Gastroesophageal sphincter (tissue), 3 donors: ENCODE measurements at regions not wholly inside any gene's neighbourhood (a gene's known extent, or its start where the extent isn't known, plus 50 kb on each side); places are given as distances from the start of the nearest gene placed in this dataset.

Source experiments
- POLR2A ChIP-seq, 2 donors: fragments of 450-650 bp; IDR thresholded peaks; one replicate each; pipeline ENCODE4 v1.6.1; 2017; ENCODE audit warnings: antibody characterized with exemption in 2 of 2, mild to moderate bottlenecking in 2 of 2, moderate library complexity in 1 of 2
- POLR2AphosphoS5 ChIP-seq: sonication (generic); formaldehyde crosslinking; IDR thresholded peaks from one replicate; pipeline ENCODE4 v1.6.1; 2017; ENCODE audit warnings: antibody characterized with exemption
- TF ChIP-seq, protein P1 (sequence below), 4 experiments: fragments of 200-600 bp in 2 of 4; fragments of 450-650 bp in 2 of 4; sonication (generic) in 1 of 4; IDR thresholded peaks; one replicate each; pipeline ENCODE4 v1.5.1; 2017 to 2019; ENCODE audit warnings: antibody characterized with exemption in 4 of 4, mild to moderate bottlenecking in 2 of 4, moderate library complexity in 2 of 4

GRCh38 chr10:62578916-62579315, 204.7 kb downstream of the ZNF365 start:
- TF ChIP-seq, protein P1, sequence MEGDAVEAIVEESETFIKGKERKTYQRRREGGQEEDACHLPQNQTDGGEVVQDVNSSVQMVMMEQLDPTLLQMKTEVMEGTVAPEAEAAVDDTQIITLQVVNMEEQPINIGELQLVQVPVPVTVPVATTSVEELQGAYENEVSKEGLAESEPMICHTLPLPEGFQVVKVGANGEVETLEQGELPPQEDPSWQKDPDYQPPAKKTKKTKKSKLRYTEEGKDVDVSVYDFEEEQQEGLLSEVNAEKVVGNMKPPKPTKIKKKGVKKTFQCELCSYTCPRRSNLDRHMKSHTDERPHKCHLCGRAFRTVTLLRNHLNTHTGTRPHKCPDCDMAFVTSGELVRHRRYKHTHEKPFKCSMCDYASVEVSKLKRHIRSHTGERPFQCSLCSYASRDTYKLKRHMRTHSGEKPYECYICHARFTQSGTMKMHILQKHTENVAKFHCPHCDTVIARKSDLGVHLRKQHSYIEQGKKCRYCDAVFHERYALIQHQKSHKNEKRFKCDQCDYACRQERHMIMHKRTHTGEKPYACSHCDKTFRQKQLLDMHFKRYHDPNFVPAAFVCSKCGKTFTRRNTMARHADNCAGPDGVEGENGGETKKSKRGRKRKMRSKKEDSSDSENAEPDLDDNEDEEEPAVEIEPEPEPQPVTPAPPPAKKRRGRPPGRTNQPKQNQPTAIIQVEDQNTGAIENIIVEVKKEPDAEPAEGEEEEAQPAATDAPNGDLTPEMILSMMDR (IDR thresholded peaks at IDR 0.05): no peak
- TF ChIP-seq POLR2AphosphoS5 (no peak), POLR2A (IDR thresholded peaks at IDR 0.05) (no peak)
